ENCODE measurements at regions not wholly inside any gene's neighbourhood (a gene's known extent, or its start where the extent isn't known, plus 50 kb on each side); places are given as distances from the start of the nearest gene placed in this dataset.
"Not testable (repeated sequence)": the region's sequence is repeated elsewhere in the genome, so short reads cannot be mapped to it uniquely, and the experiment has no call there.

DNA sequence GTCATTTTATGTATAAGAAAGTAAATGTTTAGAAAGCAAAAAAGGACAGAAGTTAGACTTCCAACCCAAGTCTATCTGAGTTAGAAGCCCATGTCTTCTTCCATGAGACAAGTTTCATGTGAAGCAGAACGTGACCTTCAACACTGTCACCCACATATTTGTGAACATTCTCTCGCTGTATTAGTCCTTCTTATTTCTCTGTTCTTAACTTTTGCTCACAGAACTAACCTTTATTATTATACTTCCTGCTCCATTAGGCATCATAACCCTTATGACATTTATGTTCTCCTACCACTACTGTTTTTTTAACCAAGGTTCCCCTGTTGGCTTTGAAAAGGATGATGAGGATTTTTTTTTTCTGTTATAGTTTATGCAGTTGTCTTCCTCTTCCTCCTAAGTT lies 238.8 kb downstream of the ZNF608 start:
- DNase-seq, result no peak

DNA sequence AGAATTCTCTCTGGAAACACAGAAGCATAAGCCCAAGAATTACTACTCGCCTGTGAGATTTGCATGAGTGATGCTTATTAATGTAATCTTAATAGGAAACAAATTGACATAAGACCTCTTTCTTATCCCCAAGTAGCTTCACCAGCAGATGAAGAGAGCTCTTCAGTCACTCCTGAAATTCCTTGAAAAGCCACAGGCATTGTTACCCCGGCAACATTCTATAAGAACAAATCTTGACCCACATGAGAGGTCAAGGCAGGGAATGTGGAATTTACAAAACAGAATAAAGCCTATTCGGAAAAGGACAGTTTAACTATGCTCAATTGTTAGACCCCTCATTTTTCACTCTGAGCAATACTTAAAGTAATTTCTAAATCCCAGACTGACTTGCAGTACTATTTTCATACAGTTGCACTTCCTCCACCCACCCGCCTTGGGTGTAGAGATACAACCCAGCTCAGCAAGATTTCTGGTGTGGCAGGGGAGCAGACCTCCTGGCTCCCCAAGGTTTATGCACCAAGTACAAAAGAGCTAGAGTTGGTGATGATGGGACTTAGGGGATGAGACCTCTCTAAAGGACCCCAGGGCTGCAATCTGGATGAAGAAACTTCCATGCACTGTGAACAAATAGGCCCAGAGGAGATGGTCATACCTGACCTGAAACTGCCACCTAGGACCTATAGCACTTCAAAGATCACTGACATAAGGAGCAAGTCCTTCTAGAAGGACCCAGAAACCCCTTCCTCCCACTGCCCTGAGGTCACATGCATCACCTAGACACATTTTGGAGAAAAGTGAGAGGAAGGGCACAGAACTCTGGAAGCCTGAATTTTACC lies 242.1 kb downstream of the ZNF608 start:
- peak in 1 of 4 experiments; percentile 8 for DNase-seq

DNA sequence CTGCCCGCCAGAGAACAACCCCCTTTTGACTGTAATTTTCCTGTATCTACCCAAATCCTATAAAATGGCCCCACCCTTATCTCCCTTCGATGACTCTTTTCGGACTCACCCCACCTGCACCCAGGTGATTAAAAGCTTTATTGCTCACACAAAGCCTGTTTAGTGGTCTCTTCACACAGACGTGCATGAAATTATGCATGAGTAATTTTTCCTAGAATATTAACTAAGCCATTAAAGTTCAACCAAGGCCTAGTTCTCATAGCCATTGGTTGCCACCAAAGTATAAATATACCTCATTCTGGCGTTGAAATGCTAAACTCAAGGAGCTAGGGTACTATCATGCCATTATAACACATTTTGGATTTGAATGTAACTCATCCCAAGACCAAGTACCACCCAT lies 243.9 kb downstream of the ZNF608 start:
- DNase-seq, result no peak

DNA sequence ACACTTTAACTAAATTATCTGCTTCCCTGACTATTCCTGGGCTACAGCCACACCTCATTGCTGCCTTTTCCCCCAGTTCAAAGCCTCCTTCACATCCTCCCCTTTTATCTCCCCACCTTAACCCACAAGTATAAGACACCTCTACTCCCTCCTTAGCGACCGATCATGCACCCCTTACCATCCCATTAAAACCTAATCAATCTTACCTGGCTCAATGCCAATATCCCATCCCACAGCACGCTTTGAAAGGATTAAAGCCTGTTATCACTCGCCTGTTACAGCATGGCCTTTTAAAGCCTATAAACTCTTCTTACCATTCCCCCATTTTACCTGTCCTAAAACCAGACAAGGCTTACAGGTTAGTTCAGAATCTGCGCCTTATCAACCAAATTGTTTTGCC lies 246.6 kb downstream of the ZNF608 start:
- DNase-seq, result not testable (repeated sequence)

DNA sequence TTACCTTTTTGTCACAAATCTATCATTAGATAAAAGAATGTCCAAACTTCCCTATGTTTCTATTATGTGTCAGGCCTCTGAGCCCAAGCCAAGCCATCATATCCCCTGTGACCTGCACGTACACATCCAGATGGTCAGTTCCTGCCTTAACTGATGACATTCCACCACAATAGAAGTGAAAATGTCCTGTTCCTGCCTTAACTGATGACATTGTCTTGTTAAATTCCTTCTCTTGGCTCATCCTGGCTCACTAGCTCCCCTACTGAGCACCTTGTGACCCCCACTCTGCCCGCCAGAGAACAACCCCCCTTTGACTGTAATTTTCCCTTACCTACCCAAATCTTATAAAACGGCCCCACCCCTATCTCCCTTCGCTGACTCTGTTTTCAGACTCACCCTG lies 249.5 kb downstream of the ZNF608 start:
- not testable (repeated sequence) for DNase-seq

DNA sequence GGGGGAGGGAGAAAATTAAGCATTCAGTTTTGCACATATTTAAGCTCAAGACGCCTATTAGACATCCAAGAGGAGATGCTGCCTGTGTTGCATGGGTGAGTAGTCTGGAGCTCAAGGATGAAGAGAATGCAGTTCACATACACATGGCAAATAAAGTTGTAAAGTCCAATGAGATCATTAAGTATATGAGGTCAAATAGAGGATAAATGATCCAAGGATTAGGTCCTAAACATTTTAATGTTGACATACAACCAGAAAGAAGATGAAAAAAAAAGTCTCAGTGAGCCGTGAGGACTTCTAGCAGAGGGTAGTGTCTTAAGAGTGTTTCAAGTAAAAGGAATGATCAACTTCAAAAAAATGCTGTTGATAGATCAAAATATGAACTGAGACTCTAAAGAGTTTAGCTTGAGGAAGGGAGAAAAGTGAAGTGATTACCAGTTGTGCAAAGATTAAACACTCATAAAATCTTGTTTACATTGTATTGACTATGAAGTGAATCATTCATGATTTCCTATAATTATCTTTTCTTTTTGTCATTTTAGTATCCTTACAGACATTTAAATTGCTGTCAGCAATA lies 251.8 kb downstream of the ZNF608 start:
- no peak for DNase-seq

DNA sequence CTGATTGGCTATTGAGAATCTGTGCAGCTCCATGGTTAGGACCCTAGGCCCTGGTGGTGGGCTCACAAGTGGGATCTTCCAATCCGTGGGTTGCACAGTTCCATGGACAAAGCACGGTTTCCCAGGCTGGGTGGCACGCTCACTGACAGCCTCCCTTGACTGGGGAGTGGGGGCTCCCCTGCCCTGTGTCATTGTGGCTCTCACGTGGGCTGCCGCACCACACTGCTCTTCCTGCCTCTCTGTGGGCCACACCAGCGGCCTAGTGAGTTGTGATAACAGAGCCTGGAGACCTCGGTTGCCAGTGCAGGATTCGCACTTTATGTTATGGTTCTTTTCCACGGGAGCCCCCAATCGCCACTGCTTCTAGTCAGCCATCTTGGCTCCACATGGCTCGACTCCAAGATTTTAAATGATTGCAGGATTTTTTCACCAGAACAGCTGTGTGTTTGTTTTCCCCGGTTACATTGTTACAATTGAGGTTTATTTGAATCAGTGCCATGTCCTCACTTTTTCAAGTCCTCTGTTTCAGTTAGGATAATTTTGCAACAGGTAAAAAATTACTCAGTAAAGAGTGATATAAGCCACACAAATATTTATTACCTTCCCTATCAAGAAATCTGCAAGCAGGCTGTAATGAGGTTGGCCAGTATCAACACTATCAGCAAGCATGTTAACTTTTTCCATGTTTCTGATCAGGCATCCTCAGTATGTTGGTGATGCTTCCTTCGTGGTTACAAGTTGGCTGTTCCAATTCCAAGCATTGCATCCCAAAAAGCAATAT lies 253.8 kb downstream of the ZNF608 start:
- DNase-seq, result no peak

DNA sequence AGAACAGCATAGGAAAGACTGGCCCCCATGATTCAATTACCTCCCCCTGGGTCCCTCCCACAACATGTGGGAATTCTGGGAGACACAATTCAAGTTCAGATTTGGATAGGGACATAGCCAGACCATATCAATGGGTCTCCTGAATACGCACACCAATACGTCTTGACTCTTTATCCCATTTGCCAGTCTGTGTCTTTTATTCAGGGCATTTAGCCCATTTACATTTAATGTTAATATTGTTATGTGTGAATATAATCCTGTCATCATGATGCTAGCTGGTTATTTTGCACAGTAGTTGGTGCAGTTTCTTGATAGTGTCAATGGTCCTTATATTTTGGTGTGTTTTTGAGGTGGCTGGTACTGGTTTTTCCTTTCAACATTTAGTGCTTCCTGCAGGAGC lies 256.1 kb downstream of the ZNF608 start:
- DNase-seq, result not testable (repeated sequence)

DNA sequence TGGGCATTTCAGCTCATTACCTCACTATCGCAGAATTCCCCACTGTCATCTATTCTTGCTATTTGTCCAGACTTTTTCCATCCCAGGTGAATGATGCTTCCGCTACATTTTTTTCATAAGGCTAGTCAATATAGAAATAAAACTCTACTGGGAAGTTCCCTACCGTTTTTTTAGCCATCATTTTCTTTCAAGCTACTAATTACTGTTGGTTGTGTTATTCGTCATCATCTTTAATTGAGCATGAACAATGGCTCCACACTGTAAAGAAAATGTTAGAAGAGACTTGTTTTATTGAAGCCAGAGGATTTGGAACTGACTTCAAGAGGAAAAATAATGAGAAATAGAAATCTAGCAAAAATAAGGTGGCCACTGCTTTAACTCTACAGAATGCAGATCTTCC lies 265.0 kb downstream of the ZNF608 start:
- no peak for DNase-seq

DNA sequence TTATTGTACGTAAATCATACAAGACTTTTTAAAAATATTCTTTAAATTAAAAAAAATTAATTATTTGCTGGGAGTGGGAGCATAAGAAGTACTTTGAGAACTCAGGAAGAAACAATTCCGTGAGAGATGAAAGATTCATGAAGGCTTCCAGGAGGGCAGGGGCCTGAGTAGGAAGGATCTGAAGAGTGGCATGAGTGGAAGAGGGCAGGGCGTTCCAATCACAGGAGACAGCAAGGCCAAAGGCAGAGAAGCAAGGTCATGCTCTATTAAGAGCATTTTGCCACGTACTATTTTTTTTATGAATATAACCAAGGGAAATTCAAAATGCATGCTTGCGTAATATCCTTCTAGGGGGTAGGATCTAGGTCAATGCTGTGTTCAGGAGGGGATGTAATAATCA lies 265.5 kb downstream of the ZNF608 start:
- no peak for DNase-seq

DNA sequence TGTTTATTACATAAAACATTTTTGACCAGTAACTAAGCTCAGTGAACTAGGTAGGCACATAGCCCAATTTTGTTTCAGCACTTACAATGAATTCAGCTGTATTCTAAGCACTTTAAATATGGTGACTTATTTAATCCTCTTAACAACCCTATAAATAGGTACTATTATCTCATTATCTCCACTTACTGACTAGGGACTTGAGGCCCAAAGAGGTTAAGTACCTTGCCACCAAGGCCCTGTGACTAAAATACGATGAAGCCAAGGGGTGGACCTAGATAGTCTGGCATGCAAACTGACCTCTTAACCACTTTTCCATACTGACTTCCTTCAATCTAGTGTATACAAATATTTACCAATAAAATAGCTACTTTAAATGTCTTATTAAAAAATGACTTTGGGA lies 266.4 kb downstream of the ZNF608 start:
- DNase-seq, result no peak

DNA sequence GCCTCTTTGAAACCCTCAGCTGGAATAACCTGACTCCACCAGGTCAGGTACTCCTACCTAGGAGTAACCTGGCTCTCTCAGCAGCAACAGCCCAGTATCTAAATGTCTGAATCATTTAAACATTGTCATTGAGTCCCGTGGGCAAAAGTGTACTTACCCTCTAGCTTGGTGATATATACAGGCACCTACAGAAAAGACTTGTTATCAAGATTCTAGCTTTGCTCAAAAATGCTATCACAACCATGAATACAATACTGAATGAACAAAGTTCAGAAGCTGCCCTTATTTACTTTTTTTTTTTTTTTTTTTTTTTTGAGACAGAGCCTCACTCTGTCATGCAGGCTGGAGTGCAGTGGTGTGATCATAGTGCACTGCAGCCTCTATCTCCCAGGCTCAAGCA lies 268.2 kb downstream of the ZNF608 start:
- DNase-seq, result no peak

DNA sequence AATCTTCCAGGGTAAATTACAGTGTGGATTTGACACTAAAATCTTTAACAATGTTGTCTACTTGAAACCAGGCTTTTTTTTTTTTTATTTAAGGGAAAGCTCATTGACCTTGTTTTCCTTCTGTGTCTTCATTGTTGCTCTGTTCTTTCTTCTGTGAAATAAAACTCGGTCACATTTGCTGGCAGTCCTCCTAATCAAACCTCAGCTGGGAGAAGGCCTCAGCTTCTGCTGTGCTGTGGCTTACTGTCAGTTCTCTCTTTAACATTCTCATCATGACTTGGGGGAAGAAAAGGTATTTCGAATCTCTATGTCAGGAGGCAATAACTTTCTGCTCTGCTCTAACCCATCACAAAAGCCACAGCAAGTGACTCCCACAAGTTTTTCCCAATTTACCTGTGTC lies 268.9 kb downstream of the ZNF608 start:
- DNase-seq, result no peak

DNA sequence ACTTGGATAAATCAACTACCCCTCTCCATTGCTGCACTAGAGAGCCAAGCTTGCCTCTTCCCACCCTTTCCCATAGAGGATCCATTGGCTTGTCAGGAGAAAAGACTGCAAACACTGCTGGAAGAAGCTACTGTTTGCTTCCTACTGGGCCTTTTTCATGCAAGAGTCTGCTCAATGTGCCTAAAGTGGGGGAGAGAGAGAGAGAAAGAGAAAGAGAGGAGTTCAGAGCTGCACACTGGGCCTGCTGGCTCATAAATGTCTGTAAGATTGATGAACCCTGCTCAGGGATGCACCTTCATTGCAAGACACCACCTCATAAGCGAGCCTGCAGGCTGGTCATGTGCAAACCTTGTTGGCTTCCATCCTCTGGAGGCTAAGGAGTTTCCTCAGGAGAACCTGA lies 269.4 kb downstream of the ZNF608 start:
- DNase-seq, result no peak

DNA sequence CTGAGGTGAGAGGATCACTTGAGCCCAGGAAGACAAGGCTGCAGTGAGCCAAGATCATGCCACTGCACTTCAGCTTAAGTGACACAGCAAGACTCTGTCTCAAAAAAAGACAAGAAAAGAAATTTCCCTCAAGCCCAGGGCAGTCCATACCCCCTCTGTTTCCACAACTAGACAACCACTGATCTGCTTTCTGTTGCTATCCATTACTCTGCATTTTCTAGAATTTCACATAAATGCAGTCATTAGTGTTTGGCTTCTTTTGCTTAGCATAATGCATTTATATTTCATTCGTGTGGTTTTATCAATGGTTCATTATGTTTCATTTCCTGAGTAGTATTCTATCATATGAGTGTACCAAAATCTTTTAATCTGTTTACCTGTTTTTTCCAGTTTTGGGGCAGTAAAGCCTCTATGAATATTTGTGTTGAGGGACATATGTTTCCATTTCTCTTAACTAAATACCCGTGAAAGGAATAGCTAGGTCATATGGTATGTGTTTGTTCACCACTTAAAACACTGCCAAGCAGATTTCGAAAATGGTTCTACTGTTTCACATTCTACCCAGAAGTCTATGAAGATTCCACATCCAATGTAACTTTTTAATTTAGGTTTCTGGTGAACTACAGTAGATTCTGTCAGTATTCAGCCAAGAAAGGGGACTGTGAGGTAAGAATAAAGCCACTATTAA lies 271.8 kb downstream of the ZNF608 start:
- no peak for DNase-seq

DNA sequence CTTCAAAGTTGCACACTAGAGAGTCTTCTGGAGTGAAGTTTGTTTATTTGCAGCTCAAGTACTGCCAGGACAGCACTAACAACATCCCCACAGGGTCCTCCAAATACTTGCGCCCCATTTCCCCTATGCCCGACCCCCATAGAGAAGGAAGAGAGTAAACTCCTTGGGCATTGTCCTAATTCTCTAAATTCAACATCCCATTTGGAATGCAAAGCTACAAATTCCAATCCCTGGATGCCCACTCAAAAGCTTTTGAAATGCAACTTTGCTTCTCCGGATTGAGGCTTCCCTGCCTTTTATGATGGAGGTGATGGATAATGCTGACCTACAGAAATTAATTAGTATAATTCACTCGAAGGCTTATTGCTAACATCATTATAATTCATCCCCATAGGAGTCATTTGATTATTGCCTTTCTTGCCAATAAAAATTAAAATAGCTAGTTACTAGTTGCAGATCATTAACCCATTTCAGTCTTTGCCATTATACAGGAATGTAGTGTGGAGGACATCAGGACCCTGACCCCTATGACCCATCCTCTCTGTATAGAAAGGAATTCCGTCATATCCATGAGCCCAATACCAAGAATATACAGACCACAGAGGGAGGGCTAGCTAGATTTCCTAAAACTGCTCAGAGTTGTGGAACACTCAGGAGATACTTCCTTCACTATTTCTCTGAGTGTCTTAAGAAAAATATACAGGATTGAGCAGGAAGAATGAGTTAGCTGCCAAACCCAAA lies 277.6 kb downstream of the ZNF608 start:
- DNase-seq, result no peak

DNA sequence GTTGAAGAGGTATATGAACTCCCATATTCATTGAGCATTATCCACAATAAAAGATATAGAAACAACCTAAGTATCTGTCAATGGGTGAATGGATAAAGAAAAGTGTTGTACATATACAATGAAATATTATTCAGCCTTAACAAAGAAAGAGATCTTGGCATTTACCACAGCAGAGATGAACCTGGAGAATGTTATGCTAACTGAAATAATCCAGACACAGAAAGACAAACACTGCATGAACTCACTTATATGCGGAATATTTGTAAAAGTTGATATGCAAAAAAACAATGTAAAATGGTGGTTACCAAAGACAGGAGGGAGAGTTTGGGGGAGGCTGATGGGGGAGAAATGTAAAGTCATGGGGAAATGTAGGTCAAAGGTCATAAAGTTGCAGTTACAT lies 278.7 kb downstream of the ZNF608 start:
- no peak for DNase-seq

DNA sequence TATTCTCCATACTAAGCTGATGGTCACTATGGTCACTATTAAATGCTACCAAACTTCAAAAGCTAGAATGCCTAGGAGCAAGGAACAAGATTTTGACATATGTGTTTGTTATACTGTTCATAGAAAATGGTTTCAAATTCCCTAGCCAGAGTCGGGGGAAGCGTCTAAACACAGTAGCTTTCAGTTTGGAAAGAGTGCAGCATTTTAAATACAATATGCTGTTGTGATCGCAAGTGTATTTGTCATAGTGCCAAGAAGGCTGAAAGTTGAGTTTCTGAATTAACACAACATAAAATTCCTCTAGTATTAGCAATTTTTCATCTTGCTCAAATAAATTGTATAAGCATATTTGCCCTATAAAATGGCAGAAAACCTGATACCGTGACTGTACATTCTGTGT lies 280.4 kb downstream of the ZNF608 start:
- no peak for DNase-seq

DNA sequence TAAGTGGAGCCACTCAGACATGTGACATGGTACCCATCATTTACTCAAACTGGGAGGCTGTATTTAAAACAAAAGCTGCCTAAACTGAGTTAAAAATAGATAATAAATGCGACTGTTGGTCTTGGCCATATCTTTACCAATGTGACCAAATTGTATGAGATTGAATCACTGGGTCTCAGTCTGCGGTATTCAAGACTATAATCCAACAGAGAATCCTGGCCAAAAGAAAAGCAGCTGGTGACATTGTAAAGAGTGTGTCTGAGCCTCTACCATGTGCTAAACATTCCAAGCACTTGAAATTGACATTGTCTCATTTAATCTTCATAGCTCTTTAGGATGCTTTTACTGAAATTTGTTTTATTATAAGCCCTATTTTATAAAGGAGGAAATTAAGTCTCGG lies 282.6 kb downstream of the ZNF608 start:
- no peak for DNase-seq

DNA sequence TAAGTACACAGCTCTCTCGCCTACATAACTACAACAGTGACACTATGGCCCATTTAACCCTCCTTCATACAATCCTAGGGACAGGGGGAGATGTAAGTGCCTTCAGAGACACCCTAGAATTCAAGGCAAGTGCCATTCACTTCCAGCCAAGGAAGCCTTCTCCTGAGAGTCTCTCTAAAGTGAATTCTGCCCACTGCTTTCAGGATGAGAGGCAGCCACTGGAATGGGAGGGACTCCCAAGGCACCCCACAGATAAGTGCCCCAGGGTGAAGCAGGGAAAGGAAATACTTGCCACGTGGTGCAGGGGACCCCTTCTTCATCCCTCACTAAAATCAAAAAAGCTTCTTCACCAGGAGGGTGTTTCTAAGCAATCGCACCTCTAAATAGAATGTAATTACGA lies 283.7 kb downstream of the ZNF608 start:
- DNase-seq, result no peak

DNA sequence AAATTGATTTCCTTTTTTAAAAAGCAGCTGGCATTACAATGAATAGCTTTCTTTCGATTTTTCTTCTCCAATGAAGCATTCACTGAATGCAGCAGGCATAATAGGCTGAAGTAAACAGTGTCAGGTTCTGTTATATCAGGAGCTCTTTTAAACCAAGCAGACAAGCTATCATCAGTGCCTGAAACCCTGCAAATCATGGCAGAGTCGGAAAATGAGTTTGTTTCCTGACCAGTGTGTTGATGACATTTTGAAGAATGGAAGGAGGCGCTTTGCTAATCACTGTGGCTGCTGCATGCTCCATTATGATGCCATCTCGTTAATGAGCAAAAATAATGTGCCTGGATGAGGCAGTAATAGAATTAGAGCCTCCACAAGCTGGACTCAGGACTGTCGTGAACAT lies 284.5 kb downstream of the ZNF608 start:
- no peak for DNase-seq

DNA sequence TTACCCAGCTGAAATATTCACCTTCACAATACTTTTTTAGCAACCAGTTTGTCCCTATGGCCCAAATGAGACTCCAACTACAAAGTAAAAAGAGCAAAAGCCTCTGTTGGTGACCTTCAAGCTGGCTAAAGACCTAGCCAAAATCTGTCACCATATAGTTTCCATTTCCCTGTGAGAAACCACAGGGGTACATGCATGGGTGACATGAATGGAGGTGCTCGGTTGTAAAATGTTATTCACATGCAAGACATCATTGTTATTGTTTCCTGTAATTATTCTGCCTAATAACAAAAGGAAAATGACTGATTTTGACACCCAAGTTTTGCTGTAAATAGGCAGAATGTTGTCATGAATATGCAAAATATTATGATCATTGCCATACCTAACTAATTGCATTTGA lies 285.3 kb downstream of the ZNF608 start:
- no peak for DNase-seq

DNA sequence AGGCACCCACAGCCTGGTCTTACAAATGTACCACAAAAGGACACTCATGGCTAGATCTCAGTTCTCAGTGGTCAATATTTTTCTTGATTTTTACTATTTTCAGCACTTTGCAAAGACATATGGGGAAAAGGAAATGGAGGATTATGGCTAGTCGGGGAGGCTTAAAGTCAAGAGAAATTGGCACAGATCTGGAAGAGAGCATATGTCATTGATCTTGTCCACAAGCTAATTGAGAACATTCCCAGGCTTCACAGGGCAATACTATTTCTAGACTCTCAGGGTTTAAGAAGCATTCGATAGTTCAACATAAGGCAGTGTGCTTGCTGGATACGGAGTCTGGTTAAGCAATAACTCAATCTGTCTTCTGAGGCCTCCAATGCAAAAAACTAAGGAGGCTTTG lies 285.8 kb downstream of the ZNF608 start:
- no peak for DNase-seq

Data from suppressor macrophage (primary cell).